A549 (cell line): ENCODE measurements at regions not wholly inside any gene's neighbourhood (a gene's known extent, or its start where the extent isn't known, plus 50 kb on each side); places are given as distances from the start of the nearest gene placed in this dataset.

Source experiments
- EP300 ChIP-seq, 2 experiments: fragments of >200 bp; sonication (Bioruptor Twin); formaldehyde crosslinking; IDR thresholded peaks; 2 replicates in 1 of 2; 3 replicates in 1 of 2; pipeline ENCODE4 v1.6.1; 2016 to 2017
- FOSB ChIP-seq: fragments of 250-450 bp; sonication (Bioruptor Pico); IDR thresholded peaks from 2 replicates; pipeline ENCODE4 v1.5.0; 2020; ENCODE audit warnings: mild to moderate bottlenecking, moderate library complexity
- FOSL2 ChIP-seq, 2 experiments: fragments of 450-650 bp in 1 of 2; fragments of >200 bp in 1 of 2; sonication (Bioruptor Twin) in 1 of 2; formaldehyde crosslinking; IDR thresholded peaks; 2 replicates each; pipeline versions ENCODE4 v1.5.0 to v1.6.1; 2016 to 2020; ENCODE audit warnings: mild to moderate bottlenecking in 1 of 2, moderate library complexity in 1 of 2
- JUNB ChIP-seq: fragments of >200 bp; sonication (Bioruptor Twin); formaldehyde crosslinking; IDR thresholded peaks from 2 replicates; pipeline ENCODE4 v1.6.1; 2016
- POLR2A ChIP-seq: IDR thresholded peaks from 2 replicates; pipeline ENCODE4 v1.6.1; 2012; ENCODE audit warnings: mild to moderate bottlenecking, low read length
- RAD21 ChIP-seq, 2 experiments: fragments of >200 bp in 1 of 2; sonication (Bioruptor Twin) in 1 of 2; formaldehyde crosslinking in 1 of 2; IDR thresholded peaks in 1 of 2; conservative IDR thresholded peaks in 1 of 2; 2 replicates in 1 of 2; 3 replicates in 1 of 2; pipeline ENCODE4 v1.6.1; 2012 to 2018; ENCODE audit warnings: inconsistent platforms in 1 of 2
- SMC3 ChIP-seq: fragments of >200 bp; sonication (Bioruptor Twin); formaldehyde crosslinking; IDR thresholded peaks from 3 replicates; pipeline ENCODE4 v1.6.1; 2018; ENCODE audit warnings: inconsistent platforms
- ZC3H11A ChIP-seq: fragments of 450-650 bp; IDR thresholded peaks from 2 replicates; pipeline ENCODE4 v1.6.1; 2014; ENCODE audit warnings: antibody characterized with exemption, mild to moderate bottlenecking
- ZFP36 ChIP-seq: fragments of 450-650 bp; IDR thresholded peaks from 2 replicates; pipeline ENCODE4 v1.6.1; 2014; ENCODE audit warnings: borderline replicate concordance; ENCODE audit not compliant: partially characterized antibody
- TF ChIP-seq, protein P1 (sequence below): fragments of >200 bp; sonication (Bioruptor Twin); formaldehyde crosslinking; IDR thresholded peaks from 3 replicates; pipeline ENCODE4 v1.5.1; 2016
- TF ChIP-seq, protein P2 (sequence below): IDR thresholded peaks from 2 replicates; pipeline ENCODE4 v1.6.1; 2012

GRCh38 chr6:48714250-48714649 is 603.3 kb upstream of the PTCHD4 start:
- TF ChIP-seq, protein P1, sequence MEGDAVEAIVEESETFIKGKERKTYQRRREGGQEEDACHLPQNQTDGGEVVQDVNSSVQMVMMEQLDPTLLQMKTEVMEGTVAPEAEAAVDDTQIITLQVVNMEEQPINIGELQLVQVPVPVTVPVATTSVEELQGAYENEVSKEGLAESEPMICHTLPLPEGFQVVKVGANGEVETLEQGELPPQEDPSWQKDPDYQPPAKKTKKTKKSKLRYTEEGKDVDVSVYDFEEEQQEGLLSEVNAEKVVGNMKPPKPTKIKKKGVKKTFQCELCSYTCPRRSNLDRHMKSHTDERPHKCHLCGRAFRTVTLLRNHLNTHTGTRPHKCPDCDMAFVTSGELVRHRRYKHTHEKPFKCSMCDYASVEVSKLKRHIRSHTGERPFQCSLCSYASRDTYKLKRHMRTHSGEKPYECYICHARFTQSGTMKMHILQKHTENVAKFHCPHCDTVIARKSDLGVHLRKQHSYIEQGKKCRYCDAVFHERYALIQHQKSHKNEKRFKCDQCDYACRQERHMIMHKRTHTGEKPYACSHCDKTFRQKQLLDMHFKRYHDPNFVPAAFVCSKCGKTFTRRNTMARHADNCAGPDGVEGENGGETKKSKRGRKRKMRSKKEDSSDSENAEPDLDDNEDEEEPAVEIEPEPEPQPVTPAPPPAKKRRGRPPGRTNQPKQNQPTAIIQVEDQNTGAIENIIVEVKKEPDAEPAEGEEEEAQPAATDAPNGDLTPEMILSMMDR: no peak
- TF ChIP-seq EP300 (IDR thresholded peaks at IDR 0.05) (no peak), FOSL2 (IDR thresholded peaks at IDR 0.05) (no peak), FOSL2 (CRISPR knock-in tag; IDR thresholded peaks at IDR 0.05) (no peak), JUNB (no peak), RAD21 (conservative IDR thresholded peaks at IDR 0.05 in 1 of 2, IDR thresholded peaks at IDR 0.05 in 1 of 2) (no peak), SMC3 (no peak), ZFP36 (no peak), POLR2A (no peak), FOSB (no peak), ZC3H11A (no peak)
- TF ChIP-seq, protein P2, sequence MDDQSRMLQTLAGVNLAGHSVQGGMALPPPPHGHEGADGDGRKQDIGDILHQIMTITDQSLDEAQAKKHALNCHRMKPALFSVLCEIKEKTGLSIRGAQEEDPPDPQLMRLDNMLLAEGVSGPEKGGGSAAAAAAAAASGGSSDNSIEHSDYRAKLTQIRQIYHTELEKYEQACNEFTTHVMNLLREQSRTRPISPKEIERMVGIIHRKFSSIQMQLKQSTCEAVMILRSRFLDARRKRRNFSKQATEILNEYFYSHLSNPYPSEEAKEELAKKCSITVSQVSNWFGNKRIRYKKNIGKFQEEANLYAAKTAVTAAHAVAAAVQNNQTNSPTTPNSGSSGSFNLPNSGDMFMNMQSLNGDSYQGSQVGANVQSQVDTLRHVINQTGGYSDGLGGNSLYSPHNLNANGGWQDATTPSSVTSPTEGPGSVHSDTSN: no peak
